ENCODE measurements at regions not wholly inside any gene's neighbourhood (a gene's known extent, or its start where the extent isn't known, plus 50 kb on each side); places are given as distances from the start of the nearest gene placed in this dataset.

- no peak for TF ChIP-seq CTCF (conservative IDR thresholded peaks at IDR 0.05; ENCODE audit: low read depth, low read length)
- H3K4me3 ChIP-seq (ENCODE audit: low read depth, low read length): no peak overlapping the region
- DNase-seq (ENCODE audit: low read depth): no peak
Observed at GRCh38 chr4:33088713-33089112, 2368.5 kb downstream of the PCDH7 start.

- H3K4me3 ChIP-seq (ENCODE audit: low read depth, low read length): no peak overlapping the region
- TF ChIP-seq CTCF (conservative IDR thresholded peaks at IDR 0.05; ENCODE audit: low read depth, low read length): no peak
- no peak for DNase-seq (ENCODE audit: low read depth)
Observed at GRCh38 chr4:33090910-33091309, 2370.7 kb downstream of the PCDH7 start.

GRCh38 chr4:33091961-33092360 lies 2371.8 kb downstream of the PCDH7 start:
- no peak overlapping the region for H3K4me3 ChIP-seq (ENCODE audit: low read depth, low read length)
- no peak for DNase-seq (ENCODE audit: low read depth)
- TF ChIP-seq CTCF (conservative IDR thresholded peaks at IDR 0.05; ENCODE audit: low read depth, low read length): no peak

- TF ChIP-seq CTCF (conservative IDR thresholded peaks at IDR 0.05; ENCODE audit: low read depth, low read length): no peak
- H3K4me3 ChIP-seq (ENCODE audit: low read depth, low read length): no peak overlapping the region
- no peak for DNase-seq (ENCODE audit: low read depth)
Observed at GRCh38 chr4:33104273-33104672, 2384.1 kb downstream of the PCDH7 start.

- DNase-seq (ENCODE audit: low read depth): no peak
- no peak for TF ChIP-seq CTCF (conservative IDR thresholded peaks at IDR 0.05; ENCODE audit: low read depth, low read length)
- H3K4me3 ChIP-seq (ENCODE audit: low read depth, low read length): no peak overlapping the region
Observed at GRCh38 chr4:33107814-33108213, 2387.6 kb downstream of the PCDH7 start.

- TF ChIP-seq CTCF (conservative IDR thresholded peaks at IDR 0.05; ENCODE audit: low read depth, low read length): no peak
- no peak for DNase-seq (ENCODE audit: low read depth)
Observed at GRCh38 chr4:33111117-33111516, 2390.9 kb downstream of the PCDH7 start.

GRCh38 chr4:33116871-33117270 lies 2396.7 kb downstream of the PCDH7 start:
- DNase-seq (ENCODE audit: low read depth): no peak
- TF ChIP-seq CTCF (conservative IDR thresholded peaks at IDR 0.05; ENCODE audit: low read depth, low read length): no peak
- no peak overlapping the region for H3K4me3 ChIP-seq (ENCODE audit: low read depth, low read length)

More at GRCh38 chr4:33111117-33111516, 2390.9 kb downstream of the PCDH7 start:
- no peak overlapping the region for H3K4me3 ChIP-seq (ENCODE audit: low read depth, low read length)
